ENCODE measurements at regions not wholly inside any gene's neighbourhood (a gene's known extent, or its start where the extent isn't known, plus 50 kb on each side); places are given as distances from the start of the nearest gene placed in this dataset.
A peak's percentile ranks its signal among the peaks of the same experiment; 100 is the strongest.

- Mint-ChIP-seq H3K36me3 (no peaks in the 10 kb centered on the region), H3K4me3 (no peak overlapping the region), H3K4me1 (no peaks in the 10 kb centered on the region), H3K27me3 (no peaks in the 10 kb centered on the region), H3K9me3 (peaks cover 0 to 6% (median 3%) of the 10 kb centered on the region in 11 donors), H3K27ac (no peak overlapping the region)
- no peaks in the 10 kb centered on the region for H3K36me3 ChIP-seq (ENCODE audit: control insufficient read depth in 2 of 3, insufficient read depth in 3 of 3, low read length in 3 of 3)
- H3K27ac ChIP-seq (ENCODE audit: low read depth, low read length), result no peak overlapping the region
- ChIA-PET CTCF (no interaction called here), POLR2A (no interaction called here)
- ATAC-seq, result no peak
- no peak overlapping the region for H3K4me3 ChIP-seq (ENCODE audit: low read length)
- intact Hi-C loops (cut with micrococcal nuclease), result no loop called here
- H3K9me3 ChIP-seq (ENCODE audit: control insufficient read depth in 2 of 3, low read length in 3 of 3), result no peaks in the 10 kb centered on the region
- H3K27me3 ChIP-seq (ENCODE audit: control insufficient read depth in 2 of 2, insufficient read depth in 2 of 2, low read length in 2 of 2), result no peaks in the 10 kb centered on the region
- H3K4me1 ChIP-seq (ENCODE audit: control insufficient read depth in 2 of 2, insufficient read depth in 2 of 2, low read length in 2 of 2), result no peaks in the 10 kb centered on the region
- DNase-seq, result no peak
Observed at GRCh38 chr18:29137773-29138495, 961.0 kb upstream of the CDH2 start.

GRCh38 chr18:29123706-29124530, 947.0 kb upstream of the CDH2 start:
- Histone ChIP-seq H3K4me1 (ENCODE audit: control insufficient read depth in 2 of 2, insufficient read depth in 2 of 2, low read length in 2 of 2) (no peaks in the 10 kb centered on the region), H3K9me3 (ENCODE audit: control insufficient read depth in 2 of 3, low read length in 3 of 3) (no peaks in the 10 kb centered on the region), H3K4me3 (ENCODE audit: low read length) (no peak overlapping the region), H3K27me3 (ENCODE audit: control insufficient read depth in 2 of 2, insufficient read depth in 2 of 2, low read length in 2 of 2) (no peaks in the 10 kb centered on the region), H3K36me3 (ENCODE audit: control insufficient read depth in 2 of 3, insufficient read depth in 3 of 3, low read length in 3 of 3) (no peaks in the 10 kb centered on the region), H3K27ac (ENCODE audit: low read depth, low read length) (no peak overlapping the region)
- POLR2A ChIA-PET, result no interaction called here
- Mint-ChIP-seq H3K4me1 (peaks cover 0 to 1% (median 0%) of the 10 kb centered on the region in 7 donors), H3K27me3 (no peaks in the 10 kb centered on the region), H3K36me3 (no peaks in the 10 kb centered on the region), H3K9me3 (peaks cover 0 to 14% (median 4%) of the 10 kb centered on the region in 11 donors), H3K4me3 (no peak overlapping the region), H3K27ac (no peak overlapping the region)
- no peak for ATAC-seq
- DNase-seq, result no peak
- intact Hi-C loops (cut with micrococcal nuclease), result loop anchor here in 1 of 2 donors (5.0 kb wide), 1 partner anchor 47 kb away; no protein-coding TSS in a partner anchor
- CTCF ChIA-PET, result no interaction called here

- Mint-ChIP-seq H3K36me3 (no peaks in the 10 kb centered on the region), H3K27ac (no peak overlapping the region), H3K4me3 (no peak overlapping the region), H3K27me3 (no peaks in the 10 kb centered on the region), H3K4me1 (peaks cover 0 to 1% (median 0%) of the 10 kb centered on the region in 7 donors), H3K9me3 (peaks cover 0 to 22% (median 6%) of the 10 kb centered on the region in 11 donors)
- Histone ChIP-seq H3K4me3 (ENCODE audit: low read length) (no peak overlapping the region), H3K4me1 (ENCODE audit: control insufficient read depth in 2 of 2, insufficient read depth in 2 of 2, low read length in 2 of 2) (no peaks in the 10 kb centered on the region), H3K36me3 (ENCODE audit: control insufficient read depth in 2 of 3, insufficient read depth in 3 of 3, low read length in 3 of 3) (no peaks in the 10 kb centered on the region), H3K27ac (ENCODE audit: low read depth, low read length) (no peak overlapping the region), H3K9me3 (ENCODE audit: control insufficient read depth in 2 of 3, low read length in 3 of 3) (no peaks in the 10 kb centered on the region), H3K27me3 (ENCODE audit: control insufficient read depth in 2 of 2, insufficient read depth in 2 of 2, low read length in 2 of 2) (no peaks in the 10 kb centered on the region)
- ATAC-seq (no peak), DNase-seq (no peak)
- intact Hi-C loops (cut with micrococcal nuclease), result loop anchor here in 1 of 2 donors (5.0 kb wide), 1 partner anchor 52 kb away; no protein-coding TSS in a partner anchor
- CTCF ChIA-PET, result no interaction called here
- POLR2A ChIA-PET, result no interaction called here
Observed at GRCh38 chr18:29104671-29105070, 927.7 kb upstream of the CDH2 start.

- ATAC-seq, result no peak
- no peak overlapping the region for H3K4me3 Mint-ChIP-seq
- no peaks in the 10 kb centered on the region for H3K27me3 ChIP-seq (ENCODE audit: control insufficient read depth in 2 of 2, insufficient read depth in 2 of 2, low read length in 2 of 2)
- no peak overlapping the region for H3K4me3 ChIP-seq (ENCODE audit: low read length)
- H3K9me3 ChIP-seq (ENCODE audit: control insufficient read depth in 2 of 3, low read length in 3 of 3), result no peaks in the 10 kb centered on the region
- no peaks in the 10 kb centered on the region for H3K36me3 Mint-ChIP-seq
- ChIA-PET CTCF (no interaction called here), POLR2A (no interaction called here)
- H3K4me1 Mint-ChIP-seq, result peaks cover 0 to 1% (median 0%) of the 10 kb centered on the region in 7 donors
- H3K36me3 ChIP-seq (ENCODE audit: control insufficient read depth in 2 of 3, insufficient read depth in 3 of 3, low read length in 3 of 3), result no peaks in the 10 kb centered on the region
- H3K9me3 Mint-ChIP-seq, result peaks cover under 1 to 22% (median 7%) of the 10 kb centered on the region in 11 donors
- H3K27ac Mint-ChIP-seq, result no peak overlapping the region
- DNase-seq, result no peak
- intact Hi-C loops (cut with micrococcal nuclease), result loop anchor here in 1 of 2 donors (5.0 kb wide), 1 partner anchor 52 kb away; no protein-coding TSS in a partner anchor
- no peaks in the 10 kb centered on the region for H3K27me3 Mint-ChIP-seq
- H3K4me1 ChIP-seq (ENCODE audit: control insufficient read depth in 2 of 2, insufficient read depth in 2 of 2, low read length in 2 of 2), result no peaks in the 10 kb centered on the region
- H3K27ac ChIP-seq (ENCODE audit: low read depth, low read length), result no peak overlapping the region
Observed at GRCh38 chr18:29104227-29104626, 927.3 kb upstream of the CDH2 start.

GRCh38 chr18:29096079-29096770, 919.3 kb upstream of the CDH2 start:
- H3K36me3 ChIP-seq (ENCODE audit: control insufficient read depth in 2 of 3, insufficient read depth in 3 of 3, low read length in 3 of 3), result no peaks in the 10 kb centered on the region
- Mint-ChIP-seq H3K36me3 (no peaks in the 10 kb centered on the region), H3K4me1 (peaks cover 0 to 1% (median 0%) of the 10 kb centered on the region in 7 donors), H3K27ac (no peak overlapping the region), H3K9me3 (peaks cover 0 to 22% (median 7%) of the 10 kb centered on the region in 11 donors), H3K27me3 (no peaks in the 10 kb centered on the region), H3K4me3 (no peak overlapping the region)
- no peak overlapping the region for H3K27ac ChIP-seq (ENCODE audit: low read depth, low read length)
- POLR2A ChIA-PET, result interaction anchor here (0.7 kb wide), 1 partner anchor 16 kb away, joined by 3 read pairs; no protein-coding TSS in a partner anchor
- no peak for DNase-seq
- intact Hi-C loops (cut with micrococcal nuclease), result no loop called here
- ATAC-seq, result peak; percentile 46
- H3K4me1 ChIP-seq (ENCODE audit: control insufficient read depth in 2 of 2, insufficient read depth in 2 of 2, low read length in 2 of 2), result no peaks in the 10 kb centered on the region
- CTCF ChIA-PET, result no interaction called here
- no peaks in the 10 kb centered on the region for H3K9me3 ChIP-seq (ENCODE audit: control insufficient read depth in 2 of 3, low read length in 3 of 3)
- H3K27me3 ChIP-seq (ENCODE audit: control insufficient read depth in 2 of 2, insufficient read depth in 2 of 2, low read length in 2 of 2), result no peaks in the 10 kb centered on the region
- H3K4me3 ChIP-seq (ENCODE audit: low read length), result no peak overlapping the region

GRCh38 chr18:29087616-29088246, 910.8 kb upstream of the CDH2 start:
- H3K27me3 Mint-ChIP-seq, result no peaks in the 10 kb centered on the region
- peaks cover 0 to 2% (median 0%) of the 10 kb centered on the region in 5 donors for H3K36me3 Mint-ChIP-seq
- DNase-seq (no peak), ATAC-seq (no peak)
- Histone ChIP-seq H3K36me3 (ENCODE audit: control insufficient read depth in 2 of 3, insufficient read depth in 3 of 3, low read length in 3 of 3) (no peaks in the 10 kb centered on the region), H3K9me3 (ENCODE audit: control insufficient read depth in 2 of 3, low read length in 3 of 3) (no peaks in the 10 kb centered on the region), H3K27me3 (ENCODE audit: control insufficient read depth in 2 of 2, insufficient read depth in 2 of 2, low read length in 2 of 2) (no peaks in the 10 kb centered on the region), H3K4me1 (ENCODE audit: control insufficient read depth in 2 of 2, insufficient read depth in 2 of 2, low read length in 2 of 2) (no peaks in the 10 kb centered on the region), H3K27ac (ENCODE audit: low read depth, low read length) (no peak overlapping the region), H3K4me3 (ENCODE audit: low read length) (no peak overlapping the region)
- no peak overlapping the region for H3K4me3 Mint-ChIP-seq
- H3K9me3 Mint-ChIP-seq, result peaks cover 0 to 24% (median 10%) of the 10 kb centered on the region in 11 donors
- POLR2A ChIA-PET, result no interaction called here
- H3K4me1 Mint-ChIP-seq, result peaks cover 0 to 5% (median 0%) of the 10 kb centered on the region in 7 donors
- CTCF ChIA-PET, result no interaction called here
- H3K27ac Mint-ChIP-seq, result no peak overlapping the region
- intact Hi-C loops (cut with micrococcal nuclease), result no loop called here

Measured in naive thymus-derived CD4-positive, alpha-beta T cell (primary cell).